ENCODE measurements at regions not wholly inside any gene's neighbourhood (a gene's known extent, or its start where the extent isn't known, plus 50 kb on each side); places are given as distances from the start of the nearest gene placed in this dataset.
"Not testable (repeated sequence)": the region's sequence is repeated elsewhere in the genome, so short reads cannot be mapped to it uniquely, and the experiment has no call there.

DNA sequence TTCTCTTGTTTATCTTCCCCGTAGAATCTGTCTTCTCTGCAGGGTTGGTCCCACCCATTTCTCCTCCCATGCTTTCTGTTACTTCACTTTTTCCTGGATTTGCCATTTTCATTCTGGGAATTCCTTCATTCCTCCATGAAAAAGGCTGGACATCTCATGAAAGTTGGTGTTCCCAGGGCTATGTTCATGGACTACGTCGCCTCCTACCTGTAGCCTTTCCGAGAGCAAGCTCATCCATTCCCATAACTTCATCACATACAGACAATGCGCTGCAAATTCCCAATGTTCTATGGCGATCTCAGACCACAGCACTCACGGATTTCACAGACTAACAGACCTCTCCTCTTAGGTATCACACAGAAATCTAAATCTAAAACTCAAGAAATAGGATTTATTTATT is 217.1 kb downstream of the EXOC5 start:
- no peak for DNase-seq (ENCODE audit: low spot score)
- in situ Hi-C loops (cut with MboI; ENCODE audit: low sequenced_read_pairs, unreplicated experiment) = no loop called here
- TF ChIP-seq CTCF (IDR thresholded peaks at IDR 0.05; ENCODE audit: borderline replicate concordance, control extremely low read depth, extremely low read depth, insufficient read depth, missing control alignments) = no peak

DNA sequence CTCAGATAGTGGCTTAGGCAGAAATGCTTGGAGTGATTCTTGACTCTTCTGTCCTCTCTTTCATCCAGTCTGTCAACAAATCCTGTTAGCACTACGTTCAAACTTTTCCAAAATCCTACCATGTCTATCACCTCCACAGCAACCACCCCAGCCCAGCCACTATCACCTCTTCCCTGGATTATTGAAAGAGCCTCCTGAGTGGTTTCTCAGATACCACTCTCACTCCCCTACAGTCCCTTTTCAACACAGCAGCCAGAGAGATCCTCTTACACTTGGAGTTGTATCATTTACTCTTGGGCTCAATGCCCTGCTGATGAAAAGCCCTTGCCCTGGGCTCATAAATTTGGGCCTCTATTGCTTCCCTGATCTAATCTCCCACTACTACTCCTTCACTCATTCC is 218.9 kb downstream of the EXOC5 start:
- no peak for DNase-seq (ENCODE audit: low spot score)
- in situ Hi-C loops (cut with MboI; ENCODE audit: low sequenced_read_pairs, unreplicated experiment) = no loop called here
- no peak for TF ChIP-seq CTCF (IDR thresholded peaks at IDR 0.05; ENCODE audit: borderline replicate concordance, control extremely low read depth, extremely low read depth, insufficient read depth, missing control alignments)

GRCh38 chr14:57046175-57046574 is 222.5 kb downstream of the EXOC5 start:
- no peak for TF ChIP-seq CTCF (IDR thresholded peaks at IDR 0.05; ENCODE audit: borderline replicate concordance, control extremely low read depth, extremely low read depth, insufficient read depth, missing control alignments)
- in situ Hi-C loops (cut with MboI; ENCODE audit: low sequenced_read_pairs, unreplicated experiment) = no loop called here
- no peak for DNase-seq (ENCODE audit: low spot score)

DNA sequence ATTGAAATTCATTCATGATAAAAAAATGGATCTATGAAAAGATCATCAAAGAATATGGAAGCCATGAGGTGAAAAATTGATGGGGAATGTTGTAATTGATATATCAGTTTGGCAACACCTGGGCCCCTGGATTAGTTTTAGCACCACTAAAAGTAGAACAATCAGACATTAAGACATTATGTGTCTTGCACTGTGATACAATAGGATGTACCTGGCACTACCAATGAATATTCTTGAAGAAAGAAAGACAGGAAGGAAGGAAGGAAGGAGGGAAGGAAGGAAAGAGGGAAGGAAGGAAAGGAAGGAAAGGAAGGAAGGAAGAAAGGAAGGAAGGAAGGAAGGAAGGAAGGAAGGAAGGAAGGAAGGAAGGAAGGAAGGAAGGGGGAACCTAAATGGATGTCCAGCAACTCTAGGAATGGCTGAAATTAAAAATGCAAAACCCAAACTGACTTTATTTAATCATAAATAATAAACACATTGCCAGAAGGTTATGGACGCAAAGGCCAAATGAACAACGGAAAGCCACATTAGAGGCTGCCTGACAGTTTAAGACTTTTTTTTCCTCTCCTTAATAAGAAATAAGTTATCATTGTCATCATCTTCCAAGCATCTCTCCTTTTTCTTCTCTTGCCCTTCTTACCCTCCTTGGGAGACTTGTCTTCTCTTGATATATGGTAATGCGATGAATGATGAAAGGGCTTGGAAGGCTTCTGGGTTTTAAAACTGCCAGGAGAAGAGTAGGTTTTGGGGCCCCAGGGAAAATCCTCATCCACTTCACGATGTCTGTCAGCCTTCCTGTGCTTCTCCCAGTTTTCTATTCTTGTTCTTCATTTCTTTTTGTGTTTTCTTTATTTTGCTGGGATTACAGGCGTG is 224.4 kb downstream of the EXOC5 start:
- DNase-seq (ENCODE audit: low spot score); in situ Hi-C loops (cut with MboI; ENCODE audit: low sequenced_read_pairs, unreplicated experiment): not testable (repeated sequence)

DNA sequence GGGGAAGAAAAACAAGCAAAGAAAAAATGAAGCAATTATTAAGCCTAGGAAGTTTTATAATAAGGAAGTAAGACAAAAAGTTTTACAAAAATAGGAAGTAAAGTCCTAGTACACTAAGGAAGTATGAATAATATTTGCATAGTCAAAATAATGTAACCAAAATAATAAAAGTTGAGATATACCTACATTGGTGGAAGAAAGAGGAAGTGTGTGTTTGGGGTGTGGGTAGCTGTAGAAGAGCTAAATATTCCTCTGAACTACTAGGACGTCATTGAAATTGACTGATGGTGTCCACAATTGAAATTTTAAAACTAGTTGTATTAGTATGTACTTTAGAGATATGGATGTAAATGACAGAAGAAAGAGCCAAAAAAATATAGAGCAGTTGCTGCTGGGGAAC is 228.4 kb upstream of the OTX2 start:
- no peak for TF ChIP-seq CTCF (IDR thresholded peaks at IDR 0.05; ENCODE audit: borderline replicate concordance, control extremely low read depth, extremely low read depth, insufficient read depth, missing control alignments)
- DNase-seq (ENCODE audit: low spot score) = no peak
- in situ Hi-C loops (cut with MboI; ENCODE audit: low sequenced_read_pairs, unreplicated experiment) = no loop called here

- no peak for TF ChIP-seq CTCF (IDR thresholded peaks at IDR 0.05; ENCODE audit: borderline replicate concordance, control extremely low read depth, extremely low read depth, insufficient read depth, missing control alignments)
- DNase-seq (ENCODE audit: low spot score) = no peak
- in situ Hi-C loops (cut with MboI; ENCODE audit: low sequenced_read_pairs, unreplicated experiment) = no loop called here
Measured at GRCh38 chr14:57031474-57031873, 221.2 kb upstream of the OTX2 start.

GRCh38 chr14:57029620-57030253 is 219.5 kb upstream of the OTX2 start:
- in situ Hi-C loops (cut with MboI; ENCODE audit: low sequenced_read_pairs, unreplicated experiment) = no loop called here
- no peak for DNase-seq (ENCODE audit: low spot score)
- no peak for TF ChIP-seq CTCF (IDR thresholded peaks at IDR 0.05; ENCODE audit: borderline replicate concordance, control extremely low read depth, extremely low read depth, insufficient read depth, missing control alignments)
